ENCODE measurements at regions not wholly inside any gene's neighbourhood (a gene's known extent, or its start where the extent isn't known, plus 50 kb on each side); places are given as distances from the start of the nearest gene placed in this dataset.

DNA sequence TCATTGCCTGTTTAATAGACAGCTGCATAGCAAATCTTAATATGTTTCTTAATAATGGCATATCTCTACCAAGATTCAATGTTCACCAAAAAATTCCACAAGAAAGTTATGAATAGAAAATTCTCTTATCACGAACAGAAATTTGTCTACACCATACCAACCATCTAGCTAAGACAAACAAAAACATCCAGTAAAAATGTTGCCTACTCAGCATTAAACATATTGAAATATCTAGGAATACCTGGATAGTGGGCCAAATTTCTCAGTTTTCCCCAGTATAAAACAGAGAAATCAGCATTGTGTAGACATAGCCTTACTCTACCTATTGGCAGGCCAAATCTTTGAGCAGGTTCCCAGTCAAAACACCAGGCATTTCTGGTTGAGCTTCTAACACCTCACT is 598.6 kb downstream of the KLHL13 start:
- Histone ChIP-seq H3K27me3 (no peaks in the 10 kb centered on the region), H3K4me1 (no peaks in the 10 kb centered on the region), H3K9me3 (no peaks in the 10 kb centered on the region), H3K27ac (no peak overlapping the region), H3K4me3 (no peak overlapping the region), H3K36me3 (no peaks in the 10 kb centered on the region)
- 56 to 89% (median 78%) methylated on average over 1 of the region's 1 CpG for WGBS, 5 donors
- intact Hi-C loops (cut with DNase I; ENCODE audit: low total_unique reads) = no loop called here
- TF ChIP-seq POLR2AphosphoS5 (IDR thresholded peaks at IDR 0.05) = no peak
- no peak for DNase-seq

DNA sequence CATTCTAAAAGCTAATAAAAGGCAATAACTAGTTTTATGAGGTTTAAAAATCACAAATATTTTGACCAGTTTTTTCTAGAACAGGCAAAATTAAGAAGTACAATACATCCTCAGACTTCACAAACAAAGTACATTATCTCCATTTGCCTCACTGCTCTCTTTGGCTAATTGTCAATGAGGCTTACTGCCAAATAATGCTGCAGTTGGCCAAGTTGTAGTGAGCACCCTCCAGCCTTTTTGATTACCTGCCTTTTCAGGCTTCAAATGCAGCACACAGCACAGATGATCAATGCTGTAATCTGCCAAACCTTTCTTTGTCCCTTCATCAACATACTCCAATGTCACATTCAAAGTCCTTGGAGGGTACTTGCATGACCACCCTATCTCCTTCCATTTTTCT is 605.2 kb downstream of the KLHL13 start:
- intact Hi-C loops (cut with DNase I; ENCODE audit: low total_unique reads) = no loop called here
- no peak for DNase-seq

DNA sequence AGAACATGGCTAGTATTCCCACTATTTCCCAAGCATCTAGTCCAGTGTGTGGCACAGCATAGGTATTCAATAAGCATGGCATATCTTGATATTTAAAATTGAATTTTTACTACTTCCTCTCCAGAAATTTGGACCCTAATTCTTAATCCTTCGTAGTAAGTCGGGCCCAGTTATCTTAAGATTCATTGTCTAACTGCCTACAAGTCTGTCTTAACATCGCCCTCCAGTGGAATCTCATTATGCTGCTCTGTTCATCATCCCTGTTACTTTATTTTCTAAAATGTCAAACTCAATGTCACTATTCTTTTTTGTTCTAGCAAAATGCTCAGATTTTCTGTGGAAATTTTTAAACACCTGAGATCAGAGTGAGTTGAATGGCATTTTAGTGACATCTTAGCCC is 606.2 kb downstream of the KLHL13 start:
- H3K4me1 ChIP-seq = no peaks in the 10 kb centered on the region
- H3K36me3 ChIP-seq = no peaks in the 10 kb centered on the region
- intact Hi-C loops (cut with DNase I; ENCODE audit: low total_unique reads) = no loop called here
- TF ChIP-seq EP300 (IDR thresholded peaks at IDR 0.05) (no peak), POLR2AphosphoS5 (IDR thresholded peaks at IDR 0.05) (no peak), POLR2A (IDR thresholded peaks at IDR 0.05) (no peak)
- TF ChIP-seq, protein P1, sequence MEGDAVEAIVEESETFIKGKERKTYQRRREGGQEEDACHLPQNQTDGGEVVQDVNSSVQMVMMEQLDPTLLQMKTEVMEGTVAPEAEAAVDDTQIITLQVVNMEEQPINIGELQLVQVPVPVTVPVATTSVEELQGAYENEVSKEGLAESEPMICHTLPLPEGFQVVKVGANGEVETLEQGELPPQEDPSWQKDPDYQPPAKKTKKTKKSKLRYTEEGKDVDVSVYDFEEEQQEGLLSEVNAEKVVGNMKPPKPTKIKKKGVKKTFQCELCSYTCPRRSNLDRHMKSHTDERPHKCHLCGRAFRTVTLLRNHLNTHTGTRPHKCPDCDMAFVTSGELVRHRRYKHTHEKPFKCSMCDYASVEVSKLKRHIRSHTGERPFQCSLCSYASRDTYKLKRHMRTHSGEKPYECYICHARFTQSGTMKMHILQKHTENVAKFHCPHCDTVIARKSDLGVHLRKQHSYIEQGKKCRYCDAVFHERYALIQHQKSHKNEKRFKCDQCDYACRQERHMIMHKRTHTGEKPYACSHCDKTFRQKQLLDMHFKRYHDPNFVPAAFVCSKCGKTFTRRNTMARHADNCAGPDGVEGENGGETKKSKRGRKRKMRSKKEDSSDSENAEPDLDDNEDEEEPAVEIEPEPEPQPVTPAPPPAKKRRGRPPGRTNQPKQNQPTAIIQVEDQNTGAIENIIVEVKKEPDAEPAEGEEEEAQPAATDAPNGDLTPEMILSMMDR (IDR thresholded peaks at IDR 0.05) = no peak
- H3K4me3 ChIP-seq = no peak overlapping the region
- H3K27ac ChIP-seq = no peak overlapping the region
- no peaks in the 10 kb centered on the region for H3K27me3 ChIP-seq
- 24 to 46% (median 35%) methylated on average over 3 of the region's 3 CpGs for WGBS, 5 donors
- peak in 1 of 2 donors; percentile 7 for DNase-seq
- H3K9me3 ChIP-seq = no peaks in the 10 kb centered on the region

More for the DNA sequence above, 605.2 kb downstream of the KLHL13 start:
- Histone ChIP-seq H3K27me3 (no peaks in the 10 kb centered on the region), H3K9me3 (no peaks in the 10 kb centered on the region), H3K36me3 (no peaks in the 10 kb centered on the region), H3K4me1 (no peaks in the 10 kb centered on the region), H3K4me3 (no peak overlapping the region), H3K27ac (no peak overlapping the region)
- TF ChIP-seq POLR2AphosphoS5 (IDR thresholded peaks at IDR 0.05) (no peak), POLR2A (IDR thresholded peaks at IDR 0.05) (no peak)

DNA sequence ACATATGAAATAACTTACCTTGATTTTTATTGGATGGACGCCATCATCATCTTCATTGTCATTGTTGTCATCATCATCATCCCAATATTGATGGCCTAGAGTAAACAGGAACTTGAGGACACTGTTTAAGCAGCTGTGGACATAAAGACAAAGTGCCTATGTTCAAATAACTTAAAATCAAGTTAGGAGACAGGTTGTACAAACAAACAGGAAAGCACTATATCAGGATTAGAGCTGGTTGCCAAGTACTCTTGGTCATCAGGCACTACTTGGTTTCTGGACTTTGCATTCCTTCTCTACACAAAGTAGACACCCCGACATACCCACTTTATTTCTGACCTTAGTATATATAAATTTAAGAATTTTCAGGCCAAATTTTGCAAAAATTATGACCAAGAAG is 608.6 kb downstream of the KLHL13 start:
- Histone ChIP-seq H3K27me3 (no peaks in the 10 kb centered on the region), H3K4me1 (no peaks in the 10 kb centered on the region), H3K4me3 (no peak overlapping the region), H3K9me3 (no peaks in the 10 kb centered on the region), H3K36me3 (no peaks in the 10 kb centered on the region), H3K27ac (no peak overlapping the region)
- WGBS, 5 donors = 27 to 63% (median 45%) methylated on average over 2 of the region's 2 CpGs
- intact Hi-C loops (cut with DNase I; ENCODE audit: low total_unique reads) = no loop called here
- no peak for DNase-seq
- TF ChIP-seq EP300 (IDR thresholded peaks at IDR 0.05) (no peak), POLR2AphosphoS5 (IDR thresholded peaks at IDR 0.05) (no peak), POLR2A (IDR thresholded peaks at IDR 0.05) (no peak)
- TF ChIP-seq, protein P1 (IDR thresholded peaks at IDR 0.05) = no peak

DNA sequence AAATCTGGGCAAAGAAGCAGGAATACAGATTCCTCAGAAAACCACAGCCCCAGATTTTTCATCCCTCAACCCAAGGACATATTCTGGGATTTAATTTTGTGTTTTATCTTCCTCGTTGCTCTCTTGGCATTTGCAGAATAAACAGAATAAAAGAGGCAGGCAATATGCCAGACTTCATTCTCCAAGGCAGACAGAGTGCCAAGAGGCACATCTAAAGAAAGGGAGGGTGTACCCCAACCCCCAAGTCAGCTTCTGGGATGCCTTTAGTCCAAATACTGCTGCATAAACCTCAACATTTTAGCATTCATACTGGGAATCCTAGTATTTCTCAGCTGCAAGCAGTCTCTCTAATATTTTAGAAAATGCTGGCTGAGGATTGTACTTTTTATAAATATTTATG is 629.2 kb downstream of the KLHL13 start:
- no peak overlapping the region for H3K4me3 ChIP-seq
- no peaks in the 10 kb centered on the region for H3K4me1 ChIP-seq
- intact Hi-C loops (cut with DNase I; ENCODE audit: low total_unique reads) = no loop called here
- no peaks in the 10 kb centered on the region for H3K27me3 ChIP-seq
- H3K9me3 ChIP-seq = no peaks in the 10 kb centered on the region
- H3K27ac ChIP-seq = no peak overlapping the region
- DNase-seq = peak in 1 of 2 donors; percentile 41
- H3K36me3 ChIP-seq = no peaks in the 10 kb centered on the region
- TF ChIP-seq, protein P1 (IDR thresholded peaks at IDR 0.05) = no peak
- no peak for TF ChIP-seq POLR2A (IDR thresholded peaks at IDR 0.05)
- TF ChIP-seq EP300 (IDR thresholded peaks at IDR 0.05) = no peak
- no peak for TF ChIP-seq POLR2AphosphoS5 (IDR thresholded peaks at IDR 0.05)
- 0 to 16% (median 10%) methylated on average over 1 of the region's 1 CpG for WGBS, 5 donors

Measured in stomach (tissue), 8 donors.